AG04449 (cell line): ENCODE measurements at regions not wholly inside any gene's neighbourhood (a gene's known extent, or its start where the extent isn't known, plus 50 kb on each side); places are given as distances from the start of the nearest gene placed in this dataset.

Experiments
- CTCF ChIA-PET: fragments of 350-600 bp; formaldehyde crosslinking; extraction: SDS; loops from one replicate; lab custom pipeline; 2021; ENCODE audit warnings: antibody characterized with exemption; lab: Yijun Ruan, JAX
- POLR2A ChIA-PET: fragments of 400-600, 350-600 bp; formaldehyde crosslinking; extraction: SDS; loops from one replicate; lab custom pipeline; 2020; ENCODE audit warnings: antibody characterized with exemption, inconsistent platforms; lab: Yijun Ruan, JAX
- DNase-seq: peaks from one replicate; pipeline ENCODE4 v3.0.0-alpha.2; 2010; ENCODE audit warnings: low read depth, low spot score
- H3K4me3 ChIP-seq: 2 replicates; pipeline ENCODE4 v1.5.1; 2011; ENCODE audit warnings: low read depth, mild to moderate bottlenecking, control low read depth, low read length
- TF ChIP-seq, protein P1 (sequence below): IDR thresholded peaks from one replicate; pipeline ENCODE4 v1.5.1; 2011; ENCODE audit warnings: mild to moderate bottlenecking, moderate library complexity, low read length, control low read depth, inconsistent platforms; ENCODE audit not compliant: insufficient read depth; ENCODE audit errors: missing control alignments

- no peak for DNase-seq
- H3K4me3 ChIP-seq, result no peak overlapping the region
- POLR2A ChIA-PET, result no interaction called here
- TF ChIP-seq, protein P1, sequence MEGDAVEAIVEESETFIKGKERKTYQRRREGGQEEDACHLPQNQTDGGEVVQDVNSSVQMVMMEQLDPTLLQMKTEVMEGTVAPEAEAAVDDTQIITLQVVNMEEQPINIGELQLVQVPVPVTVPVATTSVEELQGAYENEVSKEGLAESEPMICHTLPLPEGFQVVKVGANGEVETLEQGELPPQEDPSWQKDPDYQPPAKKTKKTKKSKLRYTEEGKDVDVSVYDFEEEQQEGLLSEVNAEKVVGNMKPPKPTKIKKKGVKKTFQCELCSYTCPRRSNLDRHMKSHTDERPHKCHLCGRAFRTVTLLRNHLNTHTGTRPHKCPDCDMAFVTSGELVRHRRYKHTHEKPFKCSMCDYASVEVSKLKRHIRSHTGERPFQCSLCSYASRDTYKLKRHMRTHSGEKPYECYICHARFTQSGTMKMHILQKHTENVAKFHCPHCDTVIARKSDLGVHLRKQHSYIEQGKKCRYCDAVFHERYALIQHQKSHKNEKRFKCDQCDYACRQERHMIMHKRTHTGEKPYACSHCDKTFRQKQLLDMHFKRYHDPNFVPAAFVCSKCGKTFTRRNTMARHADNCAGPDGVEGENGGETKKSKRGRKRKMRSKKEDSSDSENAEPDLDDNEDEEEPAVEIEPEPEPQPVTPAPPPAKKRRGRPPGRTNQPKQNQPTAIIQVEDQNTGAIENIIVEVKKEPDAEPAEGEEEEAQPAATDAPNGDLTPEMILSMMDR, result no peak
- CTCF ChIA-PET, result no interaction called here
Measured at GRCh38 chr5:159655757-159656409, 260.4 kb upstream of the ADRA1B start.

DNA sequence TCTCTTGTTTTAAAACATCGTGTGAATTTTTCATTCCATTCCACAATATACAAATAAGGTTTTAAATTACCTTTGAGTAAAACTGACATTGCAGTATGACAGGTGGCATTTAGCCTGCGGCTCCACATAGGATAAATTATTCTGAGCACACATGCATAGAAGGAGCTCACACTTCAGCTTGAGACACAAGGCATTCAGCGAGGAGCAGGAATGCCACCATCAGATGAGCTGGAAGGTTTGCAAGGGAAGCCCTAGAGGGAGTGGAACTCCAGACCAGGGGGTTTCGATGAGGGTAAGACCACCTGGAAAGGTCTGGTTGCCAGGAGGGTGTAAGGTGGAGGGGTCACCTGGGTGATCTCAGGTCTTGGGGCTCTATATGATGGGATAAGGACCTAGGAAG lies 259.0 kb upstream of the ADRA1B start:
- ChIA-PET POLR2A (no interaction called here), CTCF (no interaction called here)
- no peak for DNase-seq
- no peak overlapping the region for H3K4me3 ChIP-seq
- TF ChIP-seq, protein P1, result no peak

DNA sequence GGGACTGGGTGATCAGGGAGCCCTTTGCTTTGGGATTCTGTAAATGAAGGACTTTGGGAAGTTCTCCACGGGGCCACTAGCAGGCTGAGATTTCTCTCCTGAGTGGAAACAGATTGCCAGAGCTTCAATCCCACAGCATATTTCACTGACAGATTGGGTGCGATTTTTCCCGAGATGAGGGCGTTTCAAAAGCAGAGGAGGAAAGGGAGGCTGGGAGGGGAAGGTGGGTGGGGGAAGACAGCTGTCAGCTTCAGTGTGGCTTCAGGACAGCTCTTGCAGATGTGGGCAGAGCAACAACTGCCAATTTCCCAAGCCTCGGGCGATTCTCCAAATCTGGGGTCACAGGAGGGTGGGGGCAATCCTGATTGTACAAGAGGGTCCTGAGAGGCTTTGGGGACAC lies 258.5 kb upstream of the ADRA1B start:
- ChIA-PET CTCF (no interaction called here), POLR2A (no interaction called here)
- H3K4me3 ChIP-seq, result no peak overlapping the region
- no peak for DNase-seq
- TF ChIP-seq, protein P1, result no peak

- no peak for DNase-seq
Measured at GRCh38 chr5:159658266-159658925, 257.9 kb upstream of the ADRA1B start.

GRCh38 chr5:159660401-159660800 lies 255.9 kb upstream of the ADRA1B start:
- CTCF ChIA-PET, result interaction anchor here (1.3 kb wide), 1 partner anchor 216 kb away, joined by 3 read pairs; no protein-coding TSS in a partner anchor
- DNase-seq, result no peak

More at GRCh38 chr5:159658266-159658925, 257.9 kb upstream of the ADRA1B start:
- H3K4me3 ChIP-seq, result no peak overlapping the region
- CTCF ChIA-PET, result interaction anchor here (0.7 kb wide), 1 partner anchor 916 kb away, joined by 3 read pairs; no protein-coding TSS in a partner anchor
- TF ChIP-seq, protein P1, result no peak
- POLR2A ChIA-PET, result no interaction called here

GRCh38 chr5:159663986-159664385 lies 252.3 kb upstream of the ADRA1B start:
- ChIA-PET CTCF (interaction anchor here (1.1 kb wide), 1 partner anchor 15 kb away, joined by 3 read pairs; no protein-coding TSS in a partner anchor), POLR2A (no interaction called here)
- TF ChIP-seq, protein P1, result no peak
- no peak for DNase-seq
- no peak overlapping the region for H3K4me3 ChIP-seq

More at GRCh38 chr5:159660401-159660800, 255.9 kb upstream of the ADRA1B start:
- POLR2A ChIA-PET, result no interaction called here
- no peak overlapping the region for H3K4me3 ChIP-seq
- TF ChIP-seq, protein P1, result no peak
